H1 (cell line): ENCODE measurements at regions not wholly inside any gene's neighbourhood (a gene's known extent, or its start where the extent isn't known, plus 50 kb on each side); places are given as distances from the start of the nearest gene placed in this dataset.

Experiments
- CTCF ChIA-PET: fragments of 300-600 bp; sonication (Branson Sonifier 250); formaldehyde crosslinking; loops from one replicate; lab custom pipeline; 2021; ENCODE audit not compliant: partially characterized antibody; lab: Charles Lee
- POLR2A ChIA-PET: fragments of 300-600 bp; sonication (Branson Sonifier 250); formaldehyde crosslinking; loops from one replicate; lab custom pipeline; 2021; ENCODE audit warnings: inconsistent platforms; ENCODE audit not compliant: partially characterized antibody; lab: Charles Lee
- DNase-seq, 2 experiments: peaks; one replicate each; pipeline versions ENCODE4 v3.0.0 to v3.0.0-alpha.2; 2010 to 2022; ENCODE audit warnings: low spot score in 2 of 2, low read depth in 1 of 2, mixed read lengths in 1 of 2
- FAIRE-seq: peaks from 2 replicates; lab custom pipeline; 2011; peaks lifted over from hg19 to GRCh38; lab: Jason Lieb, UNC
- H2AFZ ChIP-seq: 2 replicates; pipeline ENCODE4 v1.8.1; 2012; ENCODE audit warnings: low read length, inconsistent platforms
- H2AK5ac ChIP-seq: 2 replicates; pipeline ENCODE4 v1.6.1; 2013; ENCODE audit warnings: low read depth, low read length
- H2BK120ac ChIP-seq: replicated peaks from 2 replicates; pipeline ENCODE3; 2013; ENCODE audit warnings: low read depth, low read length, inconsistent platforms
- H2BK12ac ChIP-seq: 2 replicates; pipeline ENCODE4 v1.6.1; 2013; ENCODE audit warnings: low read depth, low read length
- H2BK15ac ChIP-seq: 2 replicates; pipeline ENCODE4 v1.6.1; 2013; ENCODE audit warnings: low read length
- H2BK20ac ChIP-seq: 2 replicates; pipeline ENCODE4 v1.6.1; 2013; ENCODE audit warnings: low read length
- H2BK5ac ChIP-seq: 2 replicates; pipeline ENCODE4 v1.6.1; 2013; ENCODE audit warnings: low read depth, low read length
- H3K14ac ChIP-seq: 2 replicates; pipeline ENCODE4 v1.6.1; 2013; ENCODE audit warnings: inconsistent platforms; ENCODE audit not compliant: insufficient read length
- H3K18ac ChIP-seq: 2 replicates; pipeline ENCODE4 v1.6.1; 2013; ENCODE audit warnings: low read length; ENCODE audit errors: extremely low read depth
- H3K23ac ChIP-seq: 2 replicates; pipeline ENCODE4 v1.6.1; 2013; ENCODE audit warnings: inconsistent platforms; ENCODE audit not compliant: insufficient read length
- H3K23me2 ChIP-seq: 2 replicates; pipeline ENCODE4 v1.6.1; 2013; ENCODE audit warnings: low read depth, low read length
- H3K27ac ChIP-seq: 2 replicates; pipeline ENCODE4 v1.6.1; 2011; ENCODE audit warnings: low read depth, low read length, inconsistent platforms
- H3K27me3 ChIP-seq, 4 experiments: replicated peaks in 1 of 4; 1 replicate in 1 of 4; 2 replicates in 3 of 4; pipeline versions ENCODE4 v1.6.1 to v1.8.1; 2011 to 2013; ENCODE audit warnings: low read length in 3 of 4, mild to moderate bottlenecking in 3 of 4, inconsistent platforms in 2 of 4, mixed read lengths in 2 of 4, moderate library complexity in 1 of 4; ENCODE audit not compliant: control insufficient read depth in 3 of 4, insufficient read depth in 3 of 4; ENCODE audit errors: extremely low read depth in 1 of 4
- H3K36me3 ChIP-seq, 4 experiments: 2 replicates each; pipeline versions ENCODE4 v1.6.1 to v1.8.1; 2011 to 2013; ENCODE audit warnings: mild to moderate bottlenecking in 4 of 4, low read length in 3 of 4, moderate library complexity in 2 of 4, control low read depth in 1 of 4, inconsistent platforms in 1 of 4; ENCODE audit not compliant: insufficient read depth in 4 of 4, control insufficient read depth in 2 of 4
- H3K4ac ChIP-seq: replicated peaks from 2 replicates; pipeline ENCODE3; 2013; ENCODE audit warnings: low read length, low read depth, mixed read lengths, inconsistent platforms; ENCODE audit not compliant: insufficient read length
- H3K4me1 ChIP-seq, 4 experiments: replicated peaks in 1 of 4; 1 replicate in 1 of 4; 2 replicates in 3 of 4; pipeline versions ENCODE4 v1.6.1 to v1.8.1; 2011 to 2013; ENCODE audit warnings: low read length in 3 of 4, inconsistent platforms in 2 of 4, mixed read lengths in 1 of 4; ENCODE audit not compliant: insufficient read depth in 4 of 4, control insufficient read depth in 3 of 4
- H3K4me2 ChIP-seq, 2 experiments: 2 replicates each; pipeline versions ENCODE4 v1.6.1 to v1.8.1; 2011 to 2013; ENCODE audit warnings: low read depth in 2 of 2, low read length in 2 of 2, control low read depth in 1 of 2, inconsistent platforms in 1 of 2, mild to moderate bottlenecking in 1 of 2; ENCODE audit not compliant: insufficient read depth in 1 of 2
- H3K4me3 ChIP-seq, 4 experiments: fragments of 200-600, 300-600 bp in 1 of 4; sonication (generic), shearing (Covaris generic), sonication (Bioruptor Twin) in 1 of 4; 2 replicates each; pipeline versions ENCODE4 v1.5.1 to v1.8.1; 2011 to 2016; ENCODE audit warnings: low read length in 4 of 4, low read depth in 3 of 4, control low read depth in 2 of 4, inconsistent platforms in 2 of 4, mild to moderate bottlenecking in 2 of 4, mixed read lengths in 1 of 4, moderate library complexity in 1 of 4; ENCODE audit not compliant: insufficient read depth in 2 of 4; ENCODE audit errors: extremely low read depth in 1 of 4
- H3K56ac ChIP-seq: replicated peaks from 2 replicates; pipeline ENCODE3; 2013; ENCODE audit warnings: low read depth, mild to moderate bottlenecking, mixed read lengths, low read length, inconsistent platforms; ENCODE audit not compliant: insufficient read length
- H3K79me1 ChIP-seq: 2 replicates; pipeline ENCODE4 v1.6.1; 2013; ENCODE audit warnings: low read depth, low read length, control low read depth
- H3K79me2 ChIP-seq, 2 experiments: 2 replicates each; pipeline versions ENCODE4 v1.6.1 to v1.8.1; 2012 to 2013; ENCODE audit warnings: low read length in 2 of 2, mild to moderate bottlenecking in 2 of 2, inconsistent platforms in 1 of 2; ENCODE audit not compliant: insufficient read depth in 2 of 2, control insufficient read depth in 1 of 2
- H3K9ac ChIP-seq, 4 experiments: replicated peaks in 1 of 4; 1 replicate in 1 of 4; 2 replicates in 3 of 4; pipeline versions ENCODE4 v1.6.1 to v1.8.1; 2011 to 2013; ENCODE audit warnings: low read depth in 3 of 4, low read length in 3 of 4, control low read depth in 2 of 4, mild to moderate bottlenecking in 2 of 4, moderate library complexity in 2 of 4, inconsistent platforms in 1 of 4; ENCODE audit errors: extremely low read depth in 1 of 4
- H3K9me3 ChIP-seq, 2 experiments: 2 replicates each; pipeline versions ENCODE4 v1.6.1 to v1.8.1; 2012 to 2013; ENCODE audit warnings: mild to moderate bottlenecking in 2 of 2, moderate library complexity in 2 of 2, control low read depth in 1 of 2, inconsistent platforms in 1 of 2, low read depth in 1 of 2, low read length in 1 of 2, mixed read lengths in 1 of 2; ENCODE audit not compliant: insufficient read depth in 2 of 2
- H4K20me1 ChIP-seq, 2 experiments: replicated peaks in 1 of 2; 2 replicates each; pipeline versions ENCODE3 to v1.8.1; 2011 to 2013; ENCODE audit warnings: inconsistent platforms in 2 of 2, low read length in 2 of 2, mild to moderate bottlenecking in 1 of 2; ENCODE audit not compliant: insufficient read depth in 2 of 2, control insufficient read depth in 1 of 2
- H4K5ac ChIP-seq: 2 replicates; pipeline ENCODE4 v1.6.1; 2013; ENCODE audit warnings: low read length, low read depth, mixed read lengths, inconsistent platforms; ENCODE audit not compliant: insufficient read length
- H4K8ac ChIP-seq: 2 replicates; pipeline ENCODE4 v1.8.0; 2013; ENCODE audit warnings: mild to moderate bottlenecking, moderate library complexity, low read length, inconsistent platforms; ENCODE audit not compliant: insufficient read depth; ENCODE audit errors: extremely low read depth
- H4K91ac ChIP-seq: replicated peaks from 2 replicates; pipeline ENCODE3; 2013; ENCODE audit warnings: low read length, mixed read lengths, inconsistent platforms; ENCODE audit not compliant: insufficient read length
- ASH2L ChIP-seq: fragments of 200-600, 300-600 bp; sonication (generic); IDR thresholded peaks from one replicate; pipeline ENCODE4 v1.7.1; 2017; ENCODE audit warnings: low read length
- ATF3 ChIP-seq: IDR thresholded peaks from 2 replicates; pipeline ENCODE4 v1.6.1; 2011; ENCODE audit warnings: low read depth, mild to moderate bottlenecking, low read length; ENCODE audit not compliant: insufficient read depth
- CBX8 ChIP-seq: fragments of 300-800, 300-1000 bp; sonication (generic); IDR thresholded peaks from 2 replicates; pipeline ENCODE4 v1.7.1; 2016; ENCODE audit warnings: low read depth, low read length, borderline replicate concordance
- CTBP2 ChIP-seq: IDR thresholded peaks from 2 replicates; pipeline ENCODE4 v1.7.0; 2011; ENCODE audit warnings: borderline replicate concordance, mild to moderate bottlenecking, moderate library complexity, mixed read lengths, low read length; ENCODE audit not compliant: insufficient read depth, insufficient read length
- E2F6 ChIP-seq: IDR thresholded peaks from 2 replicates; pipeline ENCODE4 v1.6.1; 2012; ENCODE audit warnings: inconsistent platforms
- EZH2 ChIP-seq: fragments of 200-600 bp; sonication (generic); IDR thresholded peaks from 2 replicates; pipeline ENCODE4 v1.7.1; 2012; ENCODE audit warnings: low read depth, mild to moderate bottlenecking, moderate library complexity, low read length, inconsistent platforms; ENCODE audit not compliant: severe bottlenecking
- HDAC2 ChIP-seq, 2 experiments: fragments of 300-600 bp in 1 of 2; sonication (generic) in 1 of 2; IDR thresholded peaks; 2 replicates each; pipeline ENCODE4 v1.6.1; 2011 to 2012; ENCODE audit warnings: low read depth in 2 of 2, low read length in 2 of 2, mild to moderate bottlenecking in 2 of 2, moderate library complexity in 2 of 2, borderline replicate concordance in 1 of 2, inconsistent platforms in 1 of 2
- JUN ChIP-seq: IDR thresholded peaks from 2 replicates; pipeline ENCODE4 v1.6.1; 2011; ENCODE audit warnings: low read depth, mild to moderate bottlenecking, improper control_type of control experiment, low read length
- MAFK ChIP-seq: IDR thresholded peaks from 2 replicates; pipeline ENCODE4 v1.6.1; 2012; ENCODE audit warnings: low read depth, mild to moderate bottlenecking, improper control_type of control experiment, low read length
- NRF1 ChIP-seq: IDR thresholded peaks from 2 replicates; pipeline ENCODE4 v1.6.1; 2011; ENCODE audit warnings: mild to moderate bottlenecking, low read depth, low read length, improper control_type of control experiment
- WGBS, 2 experiments: shearing (Covaris generic) in 1 of 2; methylation state at CpG; one replicate each; pipeline versions ENCODE4 v1.1.6 to v1.1.7; 2013 to 2015; ENCODE audit warnings: low lambda C conversion rate in 2 of 2, mixed read lengths in 2 of 2, inconsistent platforms in 1 of 2, low coverage in 1 of 2, missing lambda C conversion rate in 1 of 2; ENCODE audit not compliant: insufficient replicate concordance in 2 of 2, insufficient coverage in 1 of 2, insufficient read length in 1 of 2; ENCODE audit errors: extremely low coverage in 1 of 2, missing lambda C conversion rate in 1 of 2; 5-methylcytosine and 5-hydroxymethylcytosine counted together

GRCh38 chr12:88432531-88433490 is 147.5 kb downstream of the KITLG start:
- FAIRE-seq (no peak), DNase-seq (no peak)
- no peaks in the 10 kb centered on the region for H3K23me2 ChIP-seq
- H4K5ac ChIP-seq = no peak overlapping the region
- H3K27me3 ChIP-seq = no peaks in the 10 kb centered on the region
- peaks cover 0 to 2% (median 0%) of the 10 kb centered on the region in 4 experiments; a peak in 1 of 7 replicates for H3K4me1 ChIP-seq
- no peak overlapping the region for H3K23ac ChIP-seq
- 85% methylated on average over 9 of the region's 9 CpGs; no CpG with 5 or more reads in 1 of the 2 experiments for WGBS, 2 experiments
- ChIA-PET CTCF (interaction anchor here (1.0 to 1.7 kb wide), 3 partner anchors 108 to 561 kb away, joined by 3 read pairs; no protein-coding TSS in a partner anchor), POLR2A (no interaction called here)
- no peak overlapping the region for H3K4me3 ChIP-seq
- no peak overlapping the region for H3K4me2 ChIP-seq
- H2BK12ac ChIP-seq = no peak overlapping the region
- H2AK5ac ChIP-seq = no peak overlapping the region
- H2BK20ac ChIP-seq = no peak overlapping the region
- H4K91ac ChIP-seq = no peak overlapping the region
- no peak overlapping the region for H3K18ac ChIP-seq
- H2BK5ac ChIP-seq = no peak overlapping the region
- H3K79me1 ChIP-seq = no peaks in the 10 kb centered on the region
- no peak overlapping the region for H2BK120ac ChIP-seq
- H3K36me3 ChIP-seq = no peaks in the 10 kb centered on the region
- no peaks in the 10 kb centered on the region for H4K20me1 ChIP-seq
- no peak overlapping the region for H3K27ac ChIP-seq
- H3K14ac ChIP-seq = no peak overlapping the region
- no peak overlapping the region for H3K4ac ChIP-seq
- H3K56ac ChIP-seq = no peak overlapping the region
- H3K79me2 ChIP-seq = no peaks in the 10 kb centered on the region
- no peaks in the 10 kb centered on the region for H3K9me3 ChIP-seq
- no peak overlapping the region for H4K8ac ChIP-seq
- H3K9ac ChIP-seq = no peak overlapping the region
- H2BK15ac ChIP-seq = no peak overlapping the region
- no peak overlapping the region for H2AFZ ChIP-seq
- TF ChIP-seq NRF1 = no peak
- TF ChIP-seq E2F6 = no peak
- no peak for TF ChIP-seq ATF3
- no peak for TF ChIP-seq HDAC2 (IDR thresholded peaks at IDR 0.05; ENCODE audit: borderline replicate concordance in 1 of 2, low read depth in 2 of 2, low read length in 2 of 2)
- no peak for TF ChIP-seq EZH2
- no peak for TF ChIP-seq CTBP2
- no peak for TF ChIP-seq JUN
- TF ChIP-seq ASH2L = no peak
- no peak for TF ChIP-seq MAFK
- no peak for TF ChIP-seq CBX8
